GM12878 (cell line): ENCODE measurements at regions not wholly inside any gene's neighbourhood (a gene's known extent, or its start where the extent isn't known, plus 50 kb on each side); places are given as distances from the start of the nearest gene placed in this dataset.

Experiments used
- ATAC-seq: fragments of 200-7000 bp; cut with Tn5 transposase; 3 replicates; pipeline ENCODE4 v1.9.1; 2020; ENCODE audit warnings: mild to moderate bottlenecking, moderate library complexity
- BruUV-seq: library from RNA; stranded (reverse); fragments of 400-500 nt; replicated peaks from 2 replicates; lab custom pipeline; 2021; lab: Mats Ljungman, UMichigan
- CTCF ChIA-PET: fragments of 300-600 bp; sonication (Branson Sonifier 250); formaldehyde crosslinking; extraction: SDS; loops from one replicate; lab custom pipeline; 2021; ENCODE audit warnings: inconsistent platforms; lab: Yijun Ruan, JAX
- POLR2A ChIA-PET: fragments of 350-600 bp; formaldehyde crosslinking; extraction: SDS; loops from one replicate; lab custom pipeline; 2021; ENCODE audit warnings: inconsistent platforms; lab: Charles Lee
- RAD21 ChIA-PET: fragments of 300-600 bp; sonication (Branson Sonifier 250); formaldehyde crosslinking; loops from one replicate; lab custom pipeline; 2023; ENCODE audit warnings: antibody characterized with exemption; ENCODE audit not compliant: unreplicated experiment; lab: Charles Lee
- SMC1A ChIA-PET: fragments of 300-600 bp; sonication (Branson Sonifier 250); formaldehyde crosslinking; loops from one replicate; lab custom pipeline; 2023; ENCODE audit not compliant: unreplicated experiment, uncharacterized antibody; lab: Charles Lee
- DNase-seq: peaks from one replicate; pipeline ENCODE4 v3.0.0-alpha.2; 2011; ENCODE audit warnings: low read depth, low spot score
- FAIRE-seq: peaks from 3 replicates; lab custom pipeline; 2011; peaks lifted over from hg19 to GRCh38; lab: Jason Lieb, UNC
- H2AFZ ChIP-seq: 2 replicates; pipeline ENCODE4 v1.6.0; 2011; ENCODE audit warnings: low read depth, low read length, control low read depth; ENCODE audit not compliant: control insufficient read depth
- H3K27ac ChIP-seq: 2 replicates; pipeline ENCODE4 v1.5.1; 2011; ENCODE audit warnings: control low read depth; ENCODE audit not compliant: control insufficient read depth, insufficient read depth
- H3K27me3 ChIP-seq, 2 experiments: replicated peaks in 1 of 2; 2 replicates each; pipeline versions ENCODE4 v1.6.0 to v1.6.1; 2011; ENCODE audit warnings: low read length in 1 of 2; ENCODE audit not compliant: control insufficient read depth in 2 of 2, insufficient read depth in 2 of 2
- H3K36me3 ChIP-seq, 2 experiments: 2 replicates each; pipeline ENCODE4 v1.5.1; 2011; ENCODE audit warnings: low read length in 1 of 2; ENCODE audit not compliant: control insufficient read depth in 2 of 2, insufficient read depth in 2 of 2
- H3K4me1 ChIP-seq: 2 replicates; pipeline ENCODE4 v1.6.1; 2011; ENCODE audit warnings: mild to moderate bottlenecking, low read length, moderate library complexity, mixed read lengths; ENCODE audit not compliant: control insufficient read depth, insufficient read depth
- H3K4me2 ChIP-seq: 2 replicates; pipeline ENCODE4 v1.6.0; 2011; ENCODE audit warnings: control low read depth; ENCODE audit not compliant: control insufficient read depth, insufficient read depth
- H3K4me3 ChIP-seq: fragments of 200-600 bp; sonication (generic); 2 replicates; pipeline ENCODE4 v1.5.1; 2016
- H3K79me2 ChIP-seq: 2 replicates; pipeline ENCODE4 v1.6.0; 2011; ENCODE audit warnings: low read length; ENCODE audit not compliant: control insufficient read depth, insufficient read depth
- H3K9ac ChIP-seq: 2 replicates; pipeline ENCODE4 v1.8.0; 2011; ENCODE audit warnings: low read length, control low read depth, mixed read lengths; ENCODE audit not compliant: control insufficient read depth, insufficient read depth
- H3K9me3 ChIP-seq: replicated peaks from 3 replicates; pipeline ENCODE4 v1.5.1; 2011; ENCODE audit warnings: mild to moderate bottlenecking, low read length; ENCODE audit not compliant: control insufficient read depth, insufficient read depth
- H4K20me1 ChIP-seq: 2 replicates; pipeline ENCODE4 v1.6.0; 2011; ENCODE audit not compliant: control insufficient read depth, insufficient read depth
- BCL11A ChIP-seq: IDR thresholded peaks from 2 replicates; pipeline ENCODE4 v1.6.1; 2011; ENCODE audit warnings: low read depth, low read length
- EZH2 ChIP-seq: IDR thresholded peaks from 2 replicates; pipeline ENCODE4 v1.6.1; 2012; ENCODE audit warnings: low read depth, mild to moderate bottlenecking, control low read depth, inconsistent platforms, low read length, borderline replicate concordance; ENCODE audit not compliant: control insufficient read depth
- MEF2B ChIP-seq: fragments of 450-650 bp; IDR thresholded peaks from 2 replicates; pipeline ENCODE4 v1.6.1; 2018; ENCODE audit warnings: mild to moderate bottlenecking, moderate library complexity; ENCODE audit not compliant: partially characterized antibody, poor library complexity, severe bottlenecking
- RCOR1 ChIP-seq: conservative IDR thresholded peaks from 2 replicates; pipeline ENCODE4 v1.6.1; 2012; ENCODE audit warnings: low read depth, low read length, improper control_type of control experiment
- WGBS: methylation state at CpG from one replicate; pipeline ENCODE4 v1.1.6; 2016; ENCODE audit warnings: low lambda C conversion rate; ENCODE audit not compliant: insufficient replicate concordance, insufficient coverage; ENCODE audit errors: missing lambda C conversion rate; 5-methylcytosine and 5-hydroxymethylcytosine counted together
- in situ Hi-C: fragments of 300-500 bp; cut with MboI; formaldehyde crosslinking; loops from 9 replicates; pipeline ENCODE4 v1.14.3; 2018; ENCODE audit warnings: mixed read lengths
- intact Hi-C: fragments of 100-400 bp; cut with micrococcal nuclease; formaldehyde crosslinking; loops from one replicate; pipeline ENCODE4 v1.14.2; 2022; ENCODE audit not compliant: unreplicated experiment
- TF ChIP-seq, protein P1 (sequence below): IDR thresholded peaks from 2 replicates; pipeline ENCODE4 v1.6.1; 2012; ENCODE audit warnings: low read depth, low read length, improper control_type of control experiment
- TF ChIP-seq, protein P2 (sequence below): IDR thresholded peaks from 2 replicates; pipeline ENCODE4 v1.6.1; 2011; ENCODE audit warnings: borderline replicate concordance, low read depth, mild to moderate bottlenecking, moderate library complexity, low read length; ENCODE audit not compliant: insufficient read depth, poor library complexity, severe bottlenecking
- TF ChIP-seq, protein P3 (sequence below): fragments of 450-650 bp; IDR thresholded peaks from 2 replicates; pipeline ENCODE4 v1.6.1; 2017; ENCODE audit warnings: antibody characterized with exemption, mild to moderate bottlenecking, moderate library complexity
- TF ChIP-seq, protein P4 (sequence below): fragments of 150-350 bp; IDR thresholded peaks from 2 replicates; pipeline ENCODE4 v1.6.1; 2014; ENCODE audit warnings: mild to moderate bottlenecking, low read depth, low read length

- ChIA-PET CTCF (interaction anchor here (0.7 kb wide), 1 partner anchor 21 kb away, joined by 3 read pairs; no protein-coding TSS in a partner anchor), RAD21 (interaction anchor here (1.0 kb wide), 1 partner anchor 10 kb away, joined by 3 read pairs; no protein-coding TSS in a partner anchor), SMC1A (no interaction called here), POLR2A (no interaction called here)
- intact Hi-C loops: no loop called here
- no peak overlapping the region for H3K4me3 ChIP-seq
- TF ChIP-seq, protein P1, sequence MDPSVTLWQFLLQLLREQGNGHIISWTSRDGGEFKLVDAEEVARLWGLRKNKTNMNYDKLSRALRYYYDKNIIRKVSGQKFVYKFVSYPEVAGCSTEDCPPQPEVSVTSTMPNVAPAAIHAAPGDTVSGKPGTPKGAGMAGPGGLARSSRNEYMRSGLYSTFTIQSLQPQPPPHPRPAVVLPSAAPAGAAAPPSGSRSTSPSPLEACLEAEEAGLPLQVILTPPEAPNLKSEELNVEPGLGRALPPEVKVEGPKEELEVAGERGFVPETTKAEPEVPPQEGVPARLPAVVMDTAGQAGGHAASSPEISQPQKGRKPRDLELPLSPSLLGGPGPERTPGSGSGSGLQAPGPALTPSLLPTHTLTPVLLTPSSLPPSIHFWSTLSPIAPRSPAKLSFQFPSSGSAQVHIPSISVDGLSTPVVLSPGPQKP: no peak
- TF ChIP-seq EZH2 (no peak), BCL11A (no peak), RCOR1 (no peak), MEF2B (no peak)
- TF ChIP-seq, protein P2, sequence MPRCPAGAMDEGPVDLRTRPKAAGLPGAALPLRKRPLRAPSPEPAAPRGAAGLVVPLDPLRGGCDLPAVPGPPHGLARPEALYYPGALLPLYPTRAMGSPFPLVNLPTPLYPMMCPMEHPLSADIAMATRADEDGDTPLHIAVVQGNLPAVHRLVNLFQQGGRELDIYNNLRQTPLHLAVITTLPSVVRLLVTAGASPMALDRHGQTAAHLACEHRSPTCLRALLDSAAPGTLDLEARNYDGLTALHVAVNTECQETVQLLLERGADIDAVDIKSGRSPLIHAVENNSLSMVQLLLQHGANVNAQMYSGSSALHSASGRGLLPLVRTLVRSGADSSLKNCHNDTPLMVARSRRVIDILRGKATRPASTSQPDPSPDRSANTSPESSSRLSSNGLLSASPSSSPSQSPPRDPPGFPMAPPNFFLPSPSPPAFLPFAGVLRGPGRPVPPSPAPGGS: no peak
- TF ChIP-seq, protein P3, sequence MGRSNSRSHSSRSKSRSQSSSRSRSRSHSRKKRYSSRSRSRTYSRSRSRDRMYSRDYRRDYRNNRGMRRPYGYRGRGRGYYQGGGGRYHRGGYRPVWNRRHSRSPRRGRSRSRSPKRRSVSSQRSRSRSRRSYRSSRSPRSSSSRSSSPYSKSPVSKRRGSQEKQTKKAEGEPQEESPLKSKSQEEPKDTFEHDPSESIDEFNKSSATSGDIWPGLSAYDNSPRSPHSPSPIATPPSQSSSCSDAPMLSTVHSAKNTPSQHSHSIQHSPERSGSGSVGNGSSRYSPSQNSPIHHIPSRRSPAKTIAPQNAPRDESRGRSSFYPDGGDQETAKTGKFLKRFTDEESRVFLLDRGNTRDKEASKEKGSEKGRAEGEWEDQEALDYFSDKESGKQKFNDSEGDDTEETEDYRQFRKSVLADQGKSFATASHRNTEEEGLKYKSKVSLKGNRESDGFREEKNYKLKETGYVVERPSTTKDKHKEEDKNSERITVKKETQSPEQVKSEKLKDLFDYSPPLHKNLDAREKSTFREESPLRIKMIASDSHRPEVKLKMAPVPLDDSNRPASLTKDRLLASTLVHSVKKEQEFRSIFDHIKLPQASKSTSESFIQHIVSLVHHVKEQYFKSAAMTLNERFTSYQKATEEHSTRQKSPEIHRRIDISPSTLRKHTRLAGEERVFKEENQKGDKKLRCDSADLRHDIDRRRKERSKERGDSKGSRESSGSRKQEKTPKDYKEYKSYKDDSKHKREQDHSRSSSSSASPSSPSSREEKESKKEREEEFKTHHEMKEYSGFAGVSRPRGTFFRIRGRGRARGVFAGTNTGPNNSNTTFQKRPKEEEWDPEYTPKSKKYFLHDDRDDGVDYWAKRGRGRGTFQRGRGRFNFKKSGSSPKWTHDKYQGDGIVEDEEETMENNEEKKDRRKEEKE: no peak
- TF ChIP-seq, protein P4, sequence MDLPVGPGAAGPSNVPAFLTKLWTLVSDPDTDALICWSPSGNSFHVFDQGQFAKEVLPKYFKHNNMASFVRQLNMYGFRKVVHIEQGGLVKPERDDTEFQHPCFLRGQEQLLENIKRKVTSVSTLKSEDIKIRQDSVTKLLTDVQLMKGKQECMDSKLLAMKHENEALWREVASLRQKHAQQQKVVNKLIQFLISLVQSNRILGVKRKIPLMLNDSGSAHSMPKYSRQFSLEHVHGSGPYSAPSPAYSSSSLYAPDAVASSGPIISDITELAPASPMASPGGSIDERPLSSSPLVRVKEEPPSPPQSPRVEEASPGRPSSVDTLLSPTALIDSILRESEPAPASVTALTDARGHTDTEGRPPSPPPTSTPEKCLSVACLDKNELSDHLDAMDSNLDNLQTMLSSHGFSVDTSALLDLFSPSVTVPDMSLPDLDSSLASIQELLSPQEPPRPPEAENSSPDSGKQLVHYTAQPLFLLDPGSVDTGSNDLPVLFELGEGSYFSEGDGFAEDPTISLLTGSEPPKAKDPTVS: no peak
- ATAC-seq: no peak
- H3K9ac ChIP-seq: no peak overlapping the region
- no peaks in the 10 kb centered on the region for H3K79me2 ChIP-seq
- no peak overlapping the region for H3K27ac ChIP-seq
- H3K36me3 ChIP-seq: no peaks in the 10 kb centered on the region
- no peaks in the 10 kb centered on the region for H3K27me3 ChIP-seq
- no peak for DNase-seq
- FAIRE-seq: no peak
- BruUV-seq: no TSS peak
- 4% methylated on average over 5 of the region's 5 CpGs for WGBS
- H2AFZ ChIP-seq: no peak overlapping the region
- no peak overlapping the region for H3K4me2 ChIP-seq
- no peaks in the 10 kb centered on the region for H3K4me1 ChIP-seq
- in situ Hi-C loops: no loop called here
- H3K9me3 ChIP-seq: no peaks in the 10 kb centered on the region
- no peaks in the 10 kb centered on the region for H4K20me1 ChIP-seq
Measured at GRCh38 chr17:52495646-52496045, 337.1 kb upstream of the CA10 start.
